ENCODE measurements at regions not wholly inside any gene's neighbourhood (a gene's known extent, or its start where the extent isn't known, plus 50 kb on each side); places are given as distances from the start of the nearest gene placed in this dataset.
"Not testable (repeated sequence)": the region's sequence is repeated elsewhere in the genome, so short reads cannot be mapped to it uniquely, and the experiment has no call there.

DNA sequence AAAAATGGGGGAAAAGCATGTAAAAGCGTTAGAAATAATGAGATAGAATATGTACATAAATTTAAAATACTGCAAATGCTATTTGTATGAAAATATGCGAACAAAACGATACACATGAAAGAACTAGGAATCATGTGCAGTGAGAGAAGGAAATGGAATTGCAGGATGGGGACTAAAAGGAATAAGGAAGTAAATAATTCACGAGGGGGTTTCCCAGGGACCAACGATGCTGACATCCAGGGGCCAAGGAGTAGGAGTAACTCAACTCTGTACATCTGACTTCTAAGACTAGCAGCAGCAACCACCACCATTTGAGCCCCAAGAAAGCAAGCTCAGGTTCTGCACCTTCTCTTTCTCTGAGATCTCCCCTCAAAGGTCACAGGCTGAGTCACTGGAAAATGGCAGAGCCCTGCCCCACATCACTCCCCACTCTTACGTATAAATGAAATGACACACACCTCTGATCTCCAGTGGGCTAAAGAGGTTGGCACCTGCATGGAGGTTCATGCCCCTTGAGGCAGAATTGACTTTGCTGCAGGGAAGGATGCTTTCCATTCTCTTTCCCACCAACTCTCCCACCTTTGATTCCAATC, 100.0 kb upstream of the DLG1 start:
- Mint-ChIP-seq H3K4me1 (ENCODE audit: low read depth) (no peaks in the 10 kb centered on the region), H3K27ac (no peak overlapping the region), H3K27me3 (peaks cover 8% of the 10 kb centered on the region), H3K9me3 (no peaks in the 10 kb centered on the region), H3K36me3 (ENCODE audit: low read depth) (no peaks in the 10 kb centered on the region), H3K4me3 (no peak overlapping the region)
- CTCF ChIA-PET = no interaction called here
- peaks cover 2 to 7% of the 10 kb centered on the region in 2 experiments for H3K27me3 ChIP-seq (ENCODE audit: control insufficient read depth in 1 of 2, insufficient read depth in 2 of 2, low read length in 2 of 2)
- intact Hi-C loops (cut with DNase I, micrococcal nuclease) = no loop called here
- ATAC-seq (ENCODE audit: poor library complexity) (no peak), DNase-seq (no peak)
- no peak overlapping the region for H3K4me3 ChIP-seq (ENCODE audit: low read length)
- H3K4me1 ChIP-seq (ENCODE audit: insufficient read depth, low read length) = no peaks in the 10 kb centered on the region
- TF ChIP-seq CTCF (IDR thresholded peaks at IDR 0.05) = no peak
- no peaks in the 10 kb centered on the region for H3K36me3 ChIP-seq (ENCODE audit: insufficient read depth, low read length)
- no peak overlapping the region for H3K27ac ChIP-seq (ENCODE audit: low read depth in 1 of 2, low read length in 2 of 2)
- POLR2A ChIA-PET = no interaction called here
- no peaks in the 10 kb centered on the region for H3K9me3 ChIP-seq (ENCODE audit: control insufficient read depth in 1 of 2, insufficient read depth in 1 of 2, low read length in 2 of 2)

DNA sequence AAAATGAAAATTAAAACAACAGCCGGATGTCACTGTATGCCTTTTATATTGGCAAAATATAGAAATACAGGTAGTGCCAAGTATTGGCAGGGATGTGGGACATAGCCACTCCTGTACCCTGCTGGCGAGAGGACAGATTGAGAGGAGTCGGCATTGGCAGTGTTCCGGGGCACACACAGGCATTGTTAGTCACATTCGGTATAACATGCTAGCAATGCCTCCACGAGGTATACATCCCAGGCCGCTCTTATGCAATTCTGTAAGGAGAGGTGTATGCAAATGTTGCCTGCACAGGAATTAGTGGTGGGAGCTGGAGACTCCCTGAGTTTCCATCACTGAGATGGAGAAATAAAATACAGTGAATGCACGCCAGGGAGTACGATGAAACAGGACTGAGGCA, 99.4 kb upstream of the DLG1 start:
- CTCF ChIA-PET = no interaction called here
- ATAC-seq (ENCODE audit: poor library complexity) (no peak), DNase-seq (no peak)
- Mint-ChIP-seq H3K27ac (no peak overlapping the region), H3K4me1 (ENCODE audit: low read depth) (no peaks in the 10 kb centered on the region), H3K36me3 (ENCODE audit: low read depth) (no peaks in the 10 kb centered on the region), H3K4me3 (no peak overlapping the region), H3K9me3 (no peaks in the 10 kb centered on the region), H3K27me3 (peaks cover 14% of the 10 kb centered on the region)
- H3K27me3 ChIP-seq (ENCODE audit: control insufficient read depth in 1 of 2, insufficient read depth in 2 of 2, low read length in 2 of 2) = peaks cover 2 to 13% of the 10 kb centered on the region in 2 experiments
- H3K27ac ChIP-seq (ENCODE audit: low read depth in 1 of 2, low read length in 2 of 2) = no peak overlapping the region
- TF ChIP-seq CTCF (IDR thresholded peaks at IDR 0.05) = no peak
- H3K4me3 ChIP-seq (ENCODE audit: low read length) = no peak overlapping the region
- no peaks in the 10 kb centered on the region for H3K4me1 ChIP-seq (ENCODE audit: insufficient read depth, low read length)
- H3K9me3 ChIP-seq (ENCODE audit: control insufficient read depth in 1 of 2, insufficient read depth in 1 of 2, low read length in 2 of 2) = no peaks in the 10 kb centered on the region
- intact Hi-C loops (cut with DNase I, micrococcal nuclease) = no loop called here
- H3K36me3 ChIP-seq (ENCODE audit: insufficient read depth, low read length) = no peaks in the 10 kb centered on the region
- POLR2A ChIA-PET = no interaction called here

DNA sequence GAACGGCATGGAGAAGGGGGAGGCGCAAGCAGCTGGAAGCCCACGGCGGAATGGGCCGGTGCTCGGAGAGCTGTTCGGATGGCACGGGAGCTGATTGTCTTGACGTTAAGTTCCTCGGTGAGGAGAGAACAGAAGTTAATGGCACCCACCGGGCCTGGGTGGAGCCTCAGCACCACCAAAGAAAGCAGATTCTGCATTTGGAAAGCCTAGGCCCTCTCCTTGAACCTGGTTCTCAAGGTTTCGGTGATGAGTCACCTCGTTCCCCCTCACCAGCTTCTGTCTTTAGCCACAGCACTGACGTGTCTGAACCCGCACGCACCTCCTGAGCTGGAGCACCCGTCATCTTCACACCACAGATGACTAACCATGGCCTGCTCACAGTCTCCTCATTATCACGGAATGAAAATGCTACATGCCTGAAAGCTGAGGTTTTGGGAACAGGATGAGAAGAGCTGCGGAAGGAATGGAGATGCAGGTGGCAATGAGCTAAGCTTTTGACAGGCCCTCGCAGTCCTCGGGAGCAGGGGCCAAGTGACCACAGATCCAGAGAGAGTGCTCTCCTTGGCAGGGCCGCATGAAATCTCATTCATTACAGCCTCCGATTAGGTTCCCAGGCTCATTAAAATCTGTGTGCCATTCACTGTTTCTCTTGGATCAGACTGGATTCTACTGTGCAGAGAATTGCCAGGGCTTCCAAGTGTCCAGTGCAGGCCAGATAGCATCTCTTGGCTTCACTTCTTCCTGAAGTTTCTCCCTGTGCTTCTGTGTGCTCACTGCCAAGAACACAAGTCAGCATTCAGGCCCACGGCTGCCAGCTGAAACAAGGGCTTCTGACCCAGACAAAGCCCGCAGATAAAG, 96.3 kb upstream of the DLG1 start:
- intact Hi-C loops (cut with DNase I, micrococcal nuclease) = no loop called here
- Histone ChIP-seq H3K9me3 (ENCODE audit: control insufficient read depth in 1 of 2, insufficient read depth in 1 of 2, low read length in 2 of 2) (no peaks in the 10 kb centered on the region), H3K27ac (ENCODE audit: low read depth in 1 of 2, low read length in 2 of 2) (no peak overlapping the region), H3K27me3 (ENCODE audit: control insufficient read depth in 1 of 2, insufficient read depth in 2 of 2, low read length in 2 of 2) (peaks cover 2 to 14% of the 10 kb centered on the region in 2 experiments), H3K4me3 (ENCODE audit: low read length) (no peak overlapping the region), H3K36me3 (ENCODE audit: insufficient read depth, low read length) (no peaks in the 10 kb centered on the region), H3K4me1 (ENCODE audit: insufficient read depth, low read length) (no peaks in the 10 kb centered on the region)
- CTCF ChIA-PET = no interaction called here
- H3K27me3 Mint-ChIP-seq = peaks cover 25% of the 10 kb centered on the region
- ATAC-seq (ENCODE audit: poor library complexity) (no peak), DNase-seq (peak in 6 of 14 experiments; percentile 2 to 49 (median 20))
- H3K36me3 Mint-ChIP-seq (ENCODE audit: low read depth) = no peaks in the 10 kb centered on the region
- no peak overlapping the region for H3K27ac Mint-ChIP-seq
- POLR2A ChIA-PET = no interaction called here
- H3K9me3 Mint-ChIP-seq = no peaks in the 10 kb centered on the region
- no peaks in the 10 kb centered on the region for H3K4me1 Mint-ChIP-seq (ENCODE audit: low read depth)
- H3K4me3 Mint-ChIP-seq = no peak overlapping the region
- no peak for TF ChIP-seq CTCF (IDR thresholded peaks at IDR 0.05)

- ATAC-seq (ENCODE audit: poor library complexity); H3K4me1 ChIP-seq (ENCODE audit: insufficient read depth, low read length); H3K4me3 Mint-ChIP-seq; POLR2A ChIA-PET; H3K36me3 Mint-ChIP-seq (ENCODE audit: low read depth); H3K9me3 ChIP-seq (ENCODE audit: control insufficient read depth in 1 of 2, insufficient read depth in 1 of 2, low read length in 2 of 2); intact Hi-C loops (cut with DNase I, micrococcal nuclease); H3K27ac Mint-ChIP-seq; DNase-seq; H3K27ac ChIP-seq (ENCODE audit: low read depth in 1 of 2, low read length in 2 of 2); CTCF ChIA-PET; H3K4me1 Mint-ChIP-seq (ENCODE audit: low read depth); H3K36me3 ChIP-seq (ENCODE audit: insufficient read depth, low read length); H3K9me3 Mint-ChIP-seq; H3K4me3 ChIP-seq (ENCODE audit: low read length): not testable (repeated sequence)
- peaks cover 27% of the 10 kb centered on the region for H3K27me3 Mint-ChIP-seq
- peaks cover 2 to 14% of the 10 kb centered on the region in 2 experiments for H3K27me3 ChIP-seq (ENCODE audit: control insufficient read depth in 1 of 2, insufficient read depth in 2 of 2, low read length in 2 of 2)
These were observed 95.7 kb upstream of the DLG1 start for GRCh38 chr3:197394126-197394463.
